Thyroid gland (tissue), 4 donors: ENCODE measurements at regions not wholly inside any gene's neighbourhood (a gene's known extent, or its start where the extent isn't known, plus 50 kb on each side); places are given as distances from the start of the nearest gene placed in this dataset.

Experiments used
- CTCF ChIP-seq, 6 experiments: fragments of 200-600 bp in 3 of 6; fragments of 450-650 bp in 3 of 6; sonication (generic) in 3 of 6; IDR thresholded peaks; one replicate each; pipeline ENCODE4 v1.5.1; 2016 to 2019; ENCODE audit warnings: antibody characterized with exemption in 6 of 6, mild to moderate bottlenecking in 2 of 6, inconsistent platforms in 1 of 6, moderate library complexity in 1 of 6
- POLR2A ChIP-seq, 2 donors: fragments of 450-650 bp; IDR thresholded peaks; one replicate each; pipeline ENCODE4 v1.6.1; 2017; ENCODE audit warnings: antibody characterized with exemption in 2 of 2, mild to moderate bottlenecking in 2 of 2, moderate library complexity in 1 of 2

- TF ChIP-seq CTCF (IDR thresholded peaks at IDR 0.05) (no peak), POLR2A (IDR thresholded peaks at IDR 0.05) (no peak)
These were observed 368.3 kb upstream of the SALL3 start for GRCh38 chr18:78611201-78611800.
